NB4 (cell line): ENCODE measurements at regions not wholly inside any gene's neighbourhood (a gene's known extent, or its start where the extent isn't known, plus 50 kb on each side); places are given as distances from the start of the nearest gene placed in this dataset.

ENCODE experiments used
- POLR2A ChIP-seq: IDR thresholded peaks from 2 replicates; pipeline ENCODE4 v1.6.1; 2011; ENCODE audit warnings: mild to moderate bottlenecking; ENCODE audit not compliant: insufficient read length; ENCODE audit errors: extremely low read depth
- TF ChIP-seq, protein P1 (sequence below): IDR thresholded peaks from one replicate; pipeline ENCODE4 v1.5.1; 2012; ENCODE audit warnings: low read depth, low read length

DNA sequence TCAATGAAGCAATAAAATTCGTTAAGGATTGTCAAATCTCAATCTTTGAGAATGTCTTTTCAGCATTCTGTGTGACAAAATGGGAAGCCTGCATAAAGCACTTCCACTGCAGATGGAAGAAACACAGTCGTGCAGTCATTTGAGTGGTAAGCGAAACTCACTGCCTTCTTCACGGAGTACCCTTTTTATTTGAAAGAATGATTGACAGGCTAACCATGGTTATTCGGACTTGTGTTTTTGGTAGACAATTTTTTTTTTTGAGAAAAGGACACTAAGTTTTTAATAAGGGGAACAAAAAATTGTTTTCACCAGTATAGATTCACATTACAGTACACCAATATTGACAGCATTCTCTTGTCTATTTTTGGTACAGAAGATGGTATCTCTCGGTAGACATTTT is 86.9 kb upstream of the MSX1 start:
- TF ChIP-seq, protein P1, sequence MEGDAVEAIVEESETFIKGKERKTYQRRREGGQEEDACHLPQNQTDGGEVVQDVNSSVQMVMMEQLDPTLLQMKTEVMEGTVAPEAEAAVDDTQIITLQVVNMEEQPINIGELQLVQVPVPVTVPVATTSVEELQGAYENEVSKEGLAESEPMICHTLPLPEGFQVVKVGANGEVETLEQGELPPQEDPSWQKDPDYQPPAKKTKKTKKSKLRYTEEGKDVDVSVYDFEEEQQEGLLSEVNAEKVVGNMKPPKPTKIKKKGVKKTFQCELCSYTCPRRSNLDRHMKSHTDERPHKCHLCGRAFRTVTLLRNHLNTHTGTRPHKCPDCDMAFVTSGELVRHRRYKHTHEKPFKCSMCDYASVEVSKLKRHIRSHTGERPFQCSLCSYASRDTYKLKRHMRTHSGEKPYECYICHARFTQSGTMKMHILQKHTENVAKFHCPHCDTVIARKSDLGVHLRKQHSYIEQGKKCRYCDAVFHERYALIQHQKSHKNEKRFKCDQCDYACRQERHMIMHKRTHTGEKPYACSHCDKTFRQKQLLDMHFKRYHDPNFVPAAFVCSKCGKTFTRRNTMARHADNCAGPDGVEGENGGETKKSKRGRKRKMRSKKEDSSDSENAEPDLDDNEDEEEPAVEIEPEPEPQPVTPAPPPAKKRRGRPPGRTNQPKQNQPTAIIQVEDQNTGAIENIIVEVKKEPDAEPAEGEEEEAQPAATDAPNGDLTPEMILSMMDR = no peak
- no peak for TF ChIP-seq POLR2A
